ENCODE measurements at regions not wholly inside any gene's neighbourhood (a gene's known extent, or its start where the extent isn't known, plus 50 kb on each side); places are given as distances from the start of the nearest gene placed in this dataset.
A peak's percentile ranks its signal among the peaks of the same experiment; 100 is the strongest.

DNA sequence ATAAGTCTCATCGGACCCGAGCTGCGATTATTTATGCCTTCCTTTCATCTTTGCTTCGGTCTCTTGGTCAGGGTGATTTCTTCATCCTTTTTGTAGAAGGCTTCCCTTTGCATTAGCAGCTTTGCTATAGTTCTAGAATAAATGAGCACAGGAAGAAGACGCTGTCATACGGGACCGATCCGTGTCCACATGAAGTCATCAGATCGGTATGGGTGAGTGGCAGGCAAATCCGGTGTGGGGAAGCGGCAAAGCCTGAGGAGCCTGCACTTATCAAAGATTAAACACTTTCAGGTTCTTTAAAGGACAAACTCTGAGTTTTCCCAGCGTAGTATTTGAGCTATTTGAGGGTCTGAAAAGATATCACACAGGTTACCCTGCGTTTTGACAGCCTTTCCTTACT lies 119.3 kb downstream of the IRS2 start:
- no peak overlapping the region for H2AFZ ChIP-seq (ENCODE audit: insufficient read depth, low read depth, low read length, poor library complexity, severe bottlenecking)
- peaks cover 0 to 5% (median 1%) of the 10 kb centered on the region in 7 donors for H3K9me3 Mint-ChIP-seq
- H3K36me3 Mint-ChIP-seq: peaks cover 0 to 2% of the 10 kb centered on the region in 2 donors
- peaks cover 12 to 15% of the 10 kb centered on the region in 2 donors for H3K4me1 ChIP-seq (ENCODE audit: control insufficient read depth in 1 of 2, insufficient read depth in 2 of 2, low read length in 2 of 2)
- H4K20me1 ChIP-seq (ENCODE audit: insufficient read depth, low read length): no peaks in the 10 kb centered on the region
- H3K4me1 Mint-ChIP-seq: peaks cover 21% of the 10 kb centered on the region
- DNase-seq: no peak
- TF ChIP-seq, protein P1, sequence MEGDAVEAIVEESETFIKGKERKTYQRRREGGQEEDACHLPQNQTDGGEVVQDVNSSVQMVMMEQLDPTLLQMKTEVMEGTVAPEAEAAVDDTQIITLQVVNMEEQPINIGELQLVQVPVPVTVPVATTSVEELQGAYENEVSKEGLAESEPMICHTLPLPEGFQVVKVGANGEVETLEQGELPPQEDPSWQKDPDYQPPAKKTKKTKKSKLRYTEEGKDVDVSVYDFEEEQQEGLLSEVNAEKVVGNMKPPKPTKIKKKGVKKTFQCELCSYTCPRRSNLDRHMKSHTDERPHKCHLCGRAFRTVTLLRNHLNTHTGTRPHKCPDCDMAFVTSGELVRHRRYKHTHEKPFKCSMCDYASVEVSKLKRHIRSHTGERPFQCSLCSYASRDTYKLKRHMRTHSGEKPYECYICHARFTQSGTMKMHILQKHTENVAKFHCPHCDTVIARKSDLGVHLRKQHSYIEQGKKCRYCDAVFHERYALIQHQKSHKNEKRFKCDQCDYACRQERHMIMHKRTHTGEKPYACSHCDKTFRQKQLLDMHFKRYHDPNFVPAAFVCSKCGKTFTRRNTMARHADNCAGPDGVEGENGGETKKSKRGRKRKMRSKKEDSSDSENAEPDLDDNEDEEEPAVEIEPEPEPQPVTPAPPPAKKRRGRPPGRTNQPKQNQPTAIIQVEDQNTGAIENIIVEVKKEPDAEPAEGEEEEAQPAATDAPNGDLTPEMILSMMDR (IDR thresholded peaks at IDR 0.05): no peak
- no peaks in the 10 kb centered on the region for H3K27me3 ChIP-seq (ENCODE audit: control insufficient read depth in 2 of 2, insufficient read depth in 2 of 2, low read length in 2 of 2)
- H3K4me3 ChIP-seq (replicated peaks in 1 of 3; ENCODE audit: low read depth in 2 of 3, low read length in 3 of 3): no peak overlapping the region
- no peak overlapping the region for H3K9ac ChIP-seq (ENCODE audit: insufficient read depth, low read length, poor library complexity, severe bottlenecking)
- WGBS (ENCODE audit: insufficient coverage): 40% methylated on average over 5 of the region's 13 CpGs
- peaks cover 0 to 3% (median 0%) of the 10 kb centered on the region in 3 donors for H3K27me3 Mint-ChIP-seq (ENCODE audit: low read depth in 3 of 3)
- intact Hi-C loops (cut with micrococcal nuclease): no loop called here
- no peaks in the 10 kb centered on the region for H3K9me3 ChIP-seq (replicated peaks in 1 of 2; ENCODE audit: control insufficient read depth in 1 of 2, insufficient read depth in 1 of 2, low read length in 2 of 2)
- H3K27ac ChIP-seq (ENCODE audit: low read depth in 1 of 2, low read length in 2 of 2): no peak overlapping the region
- H3K4me3 Mint-ChIP-seq: no peak overlapping the region
- H3K4me2 ChIP-seq (replicated peaks; ENCODE audit: extremely low read depth, low read length, poor library complexity, severe bottlenecking): no peak overlapping the region
- no peaks in the 10 kb centered on the region for H3K36me3 ChIP-seq (replicated peaks in 1 of 2; ENCODE audit: control insufficient read depth in 1 of 2, insufficient read depth in 2 of 2, low read length in 2 of 2)
- H3K27ac Mint-ChIP-seq: peak overlapping the region in 2 of 7 donors; percentile 0 to 9
- no peaks in the 10 kb centered on the region for H3K79me2 ChIP-seq (ENCODE audit: insufficient read depth, low read length)

DNA sequence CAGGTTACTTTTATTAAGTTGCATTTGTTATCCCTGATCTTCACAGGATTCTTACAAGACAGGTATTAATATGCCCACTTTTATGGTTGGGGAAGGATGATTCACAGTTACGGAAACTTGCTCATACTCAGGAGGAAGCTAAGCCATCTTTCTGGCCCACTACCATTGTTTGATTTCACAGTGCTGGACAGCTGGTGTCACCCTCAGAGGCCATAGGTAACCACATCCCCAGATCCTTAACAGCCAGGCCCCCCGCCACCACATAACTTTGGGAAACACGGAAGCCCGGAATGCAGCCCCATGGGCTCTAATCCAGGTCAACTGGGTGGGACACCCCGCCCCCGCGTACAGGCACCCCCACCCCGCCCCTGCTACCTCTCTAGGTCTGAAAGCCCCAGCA lies 119.7 kb downstream of the IRS2 start:
- H3K9ac ChIP-seq (ENCODE audit: insufficient read depth, low read length, poor library complexity, severe bottlenecking): no peak overlapping the region
- no peak overlapping the region for H3K4me2 ChIP-seq (replicated peaks; ENCODE audit: extremely low read depth, low read length, poor library complexity, severe bottlenecking)
- TF ChIP-seq, protein P1 (IDR thresholded peaks at IDR 0.05): no peak
- peaks cover 0 to 3% (median 0%) of the 10 kb centered on the region in 3 donors for H3K27me3 Mint-ChIP-seq (ENCODE audit: low read depth in 3 of 3)
- peaks cover 20% of the 10 kb centered on the region for H3K4me1 Mint-ChIP-seq
- H3K27me3 ChIP-seq (ENCODE audit: control insufficient read depth in 2 of 2, insufficient read depth in 2 of 2, low read length in 2 of 2): no peaks in the 10 kb centered on the region
- peaks cover 12 to 15% of the 10 kb centered on the region in 2 donors for H3K4me1 ChIP-seq (ENCODE audit: control insufficient read depth in 1 of 2, insufficient read depth in 2 of 2, low read length in 2 of 2)
- H3K4me3 Mint-ChIP-seq: no peak overlapping the region
- WGBS (ENCODE audit: insufficient coverage): 100% methylated on average over 2 of the region's 8 CpGs
- peaks cover 0 to 2% of the 10 kb centered on the region in 2 donors for H3K36me3 Mint-ChIP-seq
- no peak overlapping the region for H3K4me3 ChIP-seq (replicated peaks in 1 of 3; ENCODE audit: low read depth in 2 of 3, low read length in 3 of 3)
- H3K9me3 Mint-ChIP-seq: peaks cover 0 to 5% (median 1%) of the 10 kb centered on the region in 7 donors
- peak overlapping the region in 1 of 7 donors; percentile 0 for H3K27ac Mint-ChIP-seq
- no peak overlapping the region for H2AFZ ChIP-seq (ENCODE audit: insufficient read depth, low read depth, low read length, poor library complexity, severe bottlenecking)
- no peak for DNase-seq
- intact Hi-C loops (cut with micrococcal nuclease): no loop called here
- no peak overlapping the region for H3K27ac ChIP-seq (ENCODE audit: low read depth in 1 of 2, low read length in 2 of 2)
- no peaks in the 10 kb centered on the region for H3K36me3 ChIP-seq (replicated peaks in 1 of 2; ENCODE audit: control insufficient read depth in 1 of 2, insufficient read depth in 2 of 2, low read length in 2 of 2)
- no peaks in the 10 kb centered on the region for H3K79me2 ChIP-seq (ENCODE audit: insufficient read depth, low read length)
- no peaks in the 10 kb centered on the region for H3K9me3 ChIP-seq (replicated peaks in 1 of 2; ENCODE audit: control insufficient read depth in 1 of 2, insufficient read depth in 1 of 2, low read length in 2 of 2)
- H4K20me1 ChIP-seq (ENCODE audit: insufficient read depth, low read length): no peaks in the 10 kb centered on the region

Data from CD14-positive monocyte (primary cell).